ENCODE measurements at regions not wholly inside any gene's neighbourhood (a gene's known extent, or its start where the extent isn't known, plus 50 kb on each side); places are given as distances from the start of the nearest gene placed in this dataset.
A peak's percentile ranks its signal among the peaks of the same experiment; 100 is the strongest.

- no peak overlapping the region for H3K4me3 Mint-ChIP-seq
- no peaks in the 10 kb centered on the region for H3K4me1 Mint-ChIP-seq
- ChIA-PET CTCF (ENCODE audit: partially characterized antibody) (no interaction called here), POLR2A (ENCODE audit: partially characterized antibody) (no interaction called here)
- Histone ChIP-seq H3K27ac (ENCODE audit: low read depth, low read length) (no peak overlapping the region), H3K9me3 (ENCODE audit: control insufficient read depth in 1 of 2, low read length in 2 of 2) (no peaks in the 10 kb centered on the region), H3K4me3 (ENCODE audit: low read length in 2 of 2) (no peak overlapping the region), H3K36me3 (ENCODE audit: insufficient read depth, low read length) (no peaks in the 10 kb centered on the region), H3K4me1 (ENCODE audit: insufficient read depth, low read length) (no peaks in the 10 kb centered on the region), H3K27me3 (ENCODE audit: insufficient read depth, low read length) (no peaks in the 10 kb centered on the region)
- peaks cover 0 to 2% (median under 1%) of the 10 kb centered on the region in 8 donors for H3K9me3 Mint-ChIP-seq
- DNase-seq, result no peak
- intact Hi-C loops (cut with micrococcal nuclease), result no loop called here
- peaks cover 0 to 4% of the 10 kb centered on the region in 2 donors for H3K27me3 Mint-ChIP-seq
- peak overlapping the region in 1 of 7 donors; percentile 62 for H3K27ac Mint-ChIP-seq
- no peaks in the 10 kb centered on the region for H3K36me3 Mint-ChIP-seq
Observed at GRCh38 chr1:87530042-87530807, 201.5 kb downstream of the LMO4 start.

GRCh38 chr1:87535551-87535950 is 206.9 kb downstream of the LMO4 start:
- Histone ChIP-seq H3K4me1 (ENCODE audit: insufficient read depth, low read length) (no peaks in the 10 kb centered on the region), H3K27ac (ENCODE audit: low read depth, low read length) (no peak overlapping the region), H3K36me3 (ENCODE audit: insufficient read depth, low read length) (no peaks in the 10 kb centered on the region), H3K9me3 (ENCODE audit: control insufficient read depth in 1 of 2, low read length in 2 of 2) (no peaks in the 10 kb centered on the region), H3K27me3 (ENCODE audit: insufficient read depth, low read length) (no peaks in the 10 kb centered on the region), H3K4me3 (ENCODE audit: low read length in 2 of 2) (no peak overlapping the region)
- intact Hi-C loops (cut with micrococcal nuclease), result no loop called here
- Mint-ChIP-seq H3K36me3 (no peaks in the 10 kb centered on the region), H3K27ac (no peak overlapping the region), H3K9me3 (peaks cover 0 to 4% (median 1%) of the 10 kb centered on the region in 8 donors), H3K4me3 (no peak overlapping the region), H3K27me3 (peaks cover 0 to 2% of the 10 kb centered on the region in 2 donors), H3K4me1 (no peaks in the 10 kb centered on the region)
- ChIA-PET POLR2A (ENCODE audit: partially characterized antibody) (no interaction called here), CTCF (ENCODE audit: partially characterized antibody) (interaction anchor here (0.7 kb wide), 1 partner anchor 209 kb away, joined by 3 read pairs; no protein-coding TSS in a partner anchor)
- DNase-seq, result no peak

- H3K36me3 Mint-ChIP-seq, result peaks cover 0 to 8% of the 10 kb centered on the region in 2 donors
Observed at GRCh38 chr1:87539147-87539546, 210.5 kb downstream of the LMO4 start.

GRCh38 chr1:87542697-87543096 is 214.0 kb downstream of the LMO4 start:
- no peaks in the 10 kb centered on the region for H3K36me3 ChIP-seq (ENCODE audit: insufficient read depth, low read length)
- no peak for DNase-seq
- no peaks in the 10 kb centered on the region for H3K4me1 Mint-ChIP-seq
- POLR2A ChIA-PET (ENCODE audit: partially characterized antibody), result no interaction called here
- CTCF ChIA-PET (ENCODE audit: partially characterized antibody), result no interaction called here
- H3K9me3 Mint-ChIP-seq, result peaks cover 6 to 55% (median 40%) of the 10 kb centered on the region in 8 donors
- H3K9me3 ChIP-seq (ENCODE audit: control insufficient read depth in 1 of 2, low read length in 2 of 2), result peaks cover 0 to 4% of the 10 kb centered on the region in 2 donors
- H3K27me3 Mint-ChIP-seq, result peaks cover 0 to 3% of the 10 kb centered on the region in 2 donors
- no peak overlapping the region for H3K27ac Mint-ChIP-seq
- peaks cover 7 to 8% of the 10 kb centered on the region in 2 donors for H3K36me3 Mint-ChIP-seq
- H3K4me3 Mint-ChIP-seq, result no peak overlapping the region
- intact Hi-C loops (cut with micrococcal nuclease), result no loop called here
- no peak overlapping the region for H3K4me3 ChIP-seq (ENCODE audit: low read length in 2 of 2)
- no peaks in the 10 kb centered on the region for H3K4me1 ChIP-seq (ENCODE audit: insufficient read depth, low read length)
- no peaks in the 10 kb centered on the region for H3K27me3 ChIP-seq (ENCODE audit: insufficient read depth, low read length)
- no peak overlapping the region for H3K27ac ChIP-seq (ENCODE audit: low read depth, low read length)

More at GRCh38 chr1:87539147-87539546, 210.5 kb downstream of the LMO4 start:
- H3K4me3 ChIP-seq (ENCODE audit: low read length in 2 of 2), result no peak overlapping the region
- H3K4me1 ChIP-seq (ENCODE audit: insufficient read depth, low read length), result no peaks in the 10 kb centered on the region
- CTCF ChIA-PET (ENCODE audit: partially characterized antibody), result interaction anchor here (0.8 kb wide), 1 partner anchor 17 kb away, joined by 3 read pairs; no protein-coding TSS in a partner anchor
- no peaks in the 10 kb centered on the region for H3K27me3 ChIP-seq (ENCODE audit: insufficient read depth, low read length)
- H3K36me3 ChIP-seq (ENCODE audit: insufficient read depth, low read length), result no peaks in the 10 kb centered on the region
- POLR2A ChIA-PET (ENCODE audit: partially characterized antibody), result no interaction called here
- no peaks in the 10 kb centered on the region for H3K4me1 Mint-ChIP-seq
- H3K4me3 Mint-ChIP-seq, result no peak overlapping the region
- no peak for DNase-seq
- peaks cover 3 to 31% (median 20%) of the 10 kb centered on the region in 8 donors for H3K9me3 Mint-ChIP-seq
- H3K27me3 Mint-ChIP-seq, result peaks cover 0 to 2% of the 10 kb centered on the region in 2 donors
- H3K27ac ChIP-seq (ENCODE audit: low read depth, low read length), result no peak overlapping the region
- no peak overlapping the region for H3K27ac Mint-ChIP-seq
- no peaks in the 10 kb centered on the region for H3K9me3 ChIP-seq (ENCODE audit: control insufficient read depth in 1 of 2, low read length in 2 of 2)
- intact Hi-C loops (cut with micrococcal nuclease), result no loop called here

GRCh38 chr1:87549738-87550137 is 221.1 kb downstream of the LMO4 start:
- no peak for DNase-seq
- Histone ChIP-seq H3K36me3 (ENCODE audit: insufficient read depth, low read length) (no peaks in the 10 kb centered on the region), H3K27ac (ENCODE audit: low read depth, low read length) (no peak overlapping the region), H3K4me1 (ENCODE audit: insufficient read depth, low read length) (no peaks in the 10 kb centered on the region), H3K9me3 (ENCODE audit: control insufficient read depth in 1 of 2, low read length in 2 of 2) (peaks cover 0 to 4% of the 10 kb centered on the region in 2 donors), H3K4me3 (ENCODE audit: low read length in 2 of 2) (no peak overlapping the region), H3K27me3 (ENCODE audit: insufficient read depth, low read length) (no peaks in the 10 kb centered on the region)
- ChIA-PET POLR2A (ENCODE audit: partially characterized antibody) (no interaction called here), CTCF (ENCODE audit: partially characterized antibody) (no interaction called here)
- peaks cover 0 to 7% of the 10 kb centered on the region in 2 donors for H3K36me3 Mint-ChIP-seq
- intact Hi-C loops (cut with micrococcal nuclease), result no loop called here
- H3K27ac Mint-ChIP-seq, result no peak overlapping the region
- H3K4me1 Mint-ChIP-seq, result no peaks in the 10 kb centered on the region
- H3K4me3 Mint-ChIP-seq, result no peak overlapping the region
- peaks cover 2 to 29% (median 16%) of the 10 kb centered on the region in 8 donors for H3K9me3 Mint-ChIP-seq
- H3K27me3 Mint-ChIP-seq, result peaks cover 0 to 5% of the 10 kb centered on the region in 2 donors

GRCh38 chr1:87553511-87553910 is 224.8 kb downstream of the LMO4 start:
- Histone ChIP-seq H3K27me3 (ENCODE audit: insufficient read depth, low read length) (no peaks in the 10 kb centered on the region), H3K36me3 (ENCODE audit: insufficient read depth, low read length) (no peaks in the 10 kb centered on the region), H3K27ac (ENCODE audit: low read depth, low read length) (no peak overlapping the region), H3K9me3 (ENCODE audit: control insufficient read depth in 1 of 2, low read length in 2 of 2) (no peaks in the 10 kb centered on the region), H3K4me3 (ENCODE audit: low read length in 2 of 2) (no peak overlapping the region), H3K4me1 (ENCODE audit: insufficient read depth, low read length) (no peaks in the 10 kb centered on the region)
- no peak overlapping the region for H3K27ac Mint-ChIP-seq
- H3K4me1 Mint-ChIP-seq, result no peaks in the 10 kb centered on the region
- peaks cover 0 to 2% (median 0%) of the 10 kb centered on the region in 8 donors for H3K9me3 Mint-ChIP-seq
- no peak for DNase-seq
- ChIA-PET CTCF (ENCODE audit: partially characterized antibody) (no interaction called here), POLR2A (ENCODE audit: partially characterized antibody) (no interaction called here)
- intact Hi-C loops (cut with micrococcal nuclease), result no loop called here
- H3K27me3 Mint-ChIP-seq, result peaks cover 0 to 5% of the 10 kb centered on the region in 2 donors
- no peak overlapping the region for H3K4me3 Mint-ChIP-seq
- no peaks in the 10 kb centered on the region for H3K36me3 Mint-ChIP-seq

- H3K27me3 Mint-ChIP-seq, result peaks cover 0 to 4% of the 10 kb centered on the region in 2 donors
- no peak overlapping the region for H3K27ac ChIP-seq (ENCODE audit: low read depth, low read length)
- H3K27ac Mint-ChIP-seq, result no peak overlapping the region
- H3K4me1 Mint-ChIP-seq, result no peaks in the 10 kb centered on the region
- ChIA-PET POLR2A (ENCODE audit: partially characterized antibody) (no interaction called here), CTCF (ENCODE audit: partially characterized antibody) (interaction anchor here (0.7 kb wide), 1 partner anchor 15 kb away, joined by 3 read pairs; no protein-coding TSS in a partner anchor)
- H3K4me3 ChIP-seq (ENCODE audit: low read length in 2 of 2), result no peak overlapping the region
- intact Hi-C loops (cut with micrococcal nuclease), result no loop called here
- peaks cover 0 to 2% (median 0%) of the 10 kb centered on the region in 8 donors for H3K9me3 Mint-ChIP-seq
- H3K4me1 ChIP-seq (ENCODE audit: insufficient read depth, low read length), result no peaks in the 10 kb centered on the region
- no peaks in the 10 kb centered on the region for H3K9me3 ChIP-seq (ENCODE audit: control insufficient read depth in 1 of 2, low read length in 2 of 2)
- H3K36me3 Mint-ChIP-seq, result no peaks in the 10 kb centered on the region
- H3K36me3 ChIP-seq (ENCODE audit: insufficient read depth, low read length), result no peaks in the 10 kb centered on the region
- no peak for DNase-seq
- no peak overlapping the region for H3K4me3 Mint-ChIP-seq
- H3K27me3 ChIP-seq (ENCODE audit: insufficient read depth, low read length), result no peaks in the 10 kb centered on the region
Observed at GRCh38 chr1:87555366-87555765, 226.7 kb downstream of the LMO4 start.

All from CD4-positive, alpha-beta memory T cell (primary cell).